Liver (tissue), 8 donors: ENCODE measurements at regions not wholly inside any gene's neighbourhood (a gene's known extent, or its start where the extent isn't known, plus 50 kb on each side); places are given as distances from the start of the nearest gene placed in this dataset.

ENCODE experiments used
- DNase-seq: peaks from one replicate; pipeline ENCODE4 v3.0.0-alpha.2; 2017; ENCODE audit warnings: low spot score
- H3K27ac ChIP-seq, 2 donors: one replicate each; pipeline ENCODE4 v1.7.0; 2013; ENCODE audit warnings: inconsistent platforms in 2 of 2, low read length in 2 of 2, control low read depth in 1 of 2, low read depth in 1 of 2, mild to moderate bottlenecking in 1 of 2
- H3K27me3 ChIP-seq, 4 donors: one replicate each; pipeline versions ENCODE4 v1.6.1 to v1.7.0; 2013; ENCODE audit warnings: low read length in 3 of 4, inconsistent platforms in 1 of 4, mild to moderate bottlenecking in 1 of 4, moderate library complexity in 1 of 4; ENCODE audit not compliant: control insufficient read depth in 4 of 4, insufficient read depth in 4 of 4
- H3K36me3 ChIP-seq, 4 donors: one replicate each; pipeline versions ENCODE4 v1.6.1 to v1.7.0; 2013; ENCODE audit warnings: low read length in 3 of 4, mild to moderate bottlenecking in 3 of 4, low read depth in 1 of 4, moderate library complexity in 1 of 4; ENCODE audit not compliant: control insufficient read depth in 4 of 4, insufficient read depth in 3 of 4
- H3K4me1 ChIP-seq, 4 donors: one replicate each; pipeline versions ENCODE4 v1.6.1 to v1.7.0; 2013; ENCODE audit warnings: low read length in 3 of 4, mild to moderate bottlenecking in 3 of 4, moderate library complexity in 1 of 4; ENCODE audit not compliant: control insufficient read depth in 4 of 4, insufficient read depth in 4 of 4
- H3K4me3 ChIP-seq, 3 donors: one replicate each; pipeline versions ENCODE4 v1.6.1 to v1.7.0; 2013; ENCODE audit warnings: low read length in 3 of 3, control low read depth in 1 of 3, low read depth in 1 of 3, mild to moderate bottlenecking in 1 of 3
- H3K9ac ChIP-seq, 2 donors: one replicate each; pipeline ENCODE4 v1.7.0; 2013; ENCODE audit warnings: low read length in 2 of 2, mild to moderate bottlenecking in 2 of 2, moderate library complexity in 2 of 2, control low read depth in 1 of 2, low read depth in 1 of 2
- H3K9me3 ChIP-seq, 4 donors: one replicate each; pipeline versions ENCODE4 v1.6.1 to v1.7.0; 2013; ENCODE audit warnings: low read length in 3 of 4; ENCODE audit not compliant: control insufficient read depth in 4 of 4
- CTCF ChIP-seq: fragments of 150-350 bp; IDR thresholded peaks from 2 replicates; pipeline ENCODE4 v1.5.1; 2017; ENCODE audit warnings: improper control_type of control experiment, low read depth, low read length; ENCODE audit not compliant: missing input control
- EGR1 ChIP-seq, 2 donors: IDR thresholded peaks; 2 replicates each; pipeline ENCODE4 v1.6.1; 2016 to 2018; ENCODE audit warnings: antibody characterized with exemption in 2 of 2, low read depth in 2 of 2
- FOXA1 ChIP-seq: IDR thresholded peaks from 2 replicates; pipeline ENCODE4 v1.6.1; 2016; ENCODE audit warnings: antibody characterized with exemption
- GABPA ChIP-seq, 2 donors: IDR thresholded peaks in 1 of 2; conservative IDR thresholded peaks in 1 of 2; 2 replicates each; pipeline ENCODE4 v1.6.1; 2016; ENCODE audit warnings: antibody characterized with exemption in 2 of 2, mild to moderate bottlenecking in 1 of 2, moderate library complexity in 1 of 2
- HNF4A ChIP-seq, 2 donors: conservative IDR thresholded peaks; 2 replicates each; pipeline ENCODE4 v1.6.1; 2016; ENCODE audit warnings: antibody characterized with exemption in 2 of 2, mild to moderate bottlenecking in 2 of 2
- HNF4G ChIP-seq: IDR thresholded peaks from 2 replicates; pipeline ENCODE4 v1.6.1; 2016; ENCODE audit warnings: antibody characterized with exemption
- JUND ChIP-seq, 2 donors: IDR thresholded peaks; 2 replicates each; pipeline ENCODE4 v1.6.1; 2016; ENCODE audit warnings: antibody characterized with exemption in 2 of 2
- MAX ChIP-seq: IDR thresholded peaks from 2 replicates; pipeline ENCODE4 v1.6.1; 2016; ENCODE audit warnings: antibody characterized with exemption
- NR2F2 ChIP-seq: IDR thresholded peaks from 2 replicates; pipeline ENCODE4 v1.6.1; 2016; ENCODE audit warnings: antibody characterized with exemption
- RAD21 ChIP-seq, 2 donors: IDR thresholded peaks; 2 replicates each; pipeline ENCODE4 v1.6.1; 2016; ENCODE audit warnings: antibody characterized with exemption in 2 of 2, mild to moderate bottlenecking in 2 of 2
- REST ChIP-seq: IDR thresholded peaks from 2 replicates; pipeline ENCODE4 v1.6.1; 2016; ENCODE audit warnings: antibody characterized with exemption, mild to moderate bottlenecking
- RXRA ChIP-seq, 2 donors: IDR thresholded peaks; 2 replicates each; pipeline ENCODE4 v1.6.1; 2017 to 2018; ENCODE audit warnings: antibody characterized with exemption in 2 of 2, mild to moderate bottlenecking in 1 of 2
- SP1 ChIP-seq: IDR thresholded peaks from 2 replicates; pipeline ENCODE4 v1.6.1; 2018; ENCODE audit warnings: antibody characterized with exemption, mild to moderate bottlenecking
- TAF1 ChIP-seq: conservative IDR thresholded peaks from 2 replicates; pipeline ENCODE4 v1.6.1; 2016; ENCODE audit warnings: antibody characterized with exemption, mild to moderate bottlenecking
- YY1 ChIP-seq: IDR thresholded peaks from 2 replicates; pipeline ENCODE4 v1.6.1; 2016; ENCODE audit warnings: antibody characterized with exemption, mild to moderate bottlenecking
- ZBTB33 ChIP-seq: IDR thresholded peaks from 2 replicates; pipeline ENCODE4 v1.6.1; 2016; ENCODE audit warnings: antibody characterized with exemption
- WGBS: extraction: QIAGEN DNeasy Blood & Tissue Kit; methylation state at CpG from one replicate; pipeline ENCODE4 v1.1.7; 2013; 5-methylcytosine and 5-hydroxymethylcytosine counted together
- donor health status: healthy.
- donor health status: healthy.
- donor health status: healthy.
- donor health status: healthy.
- donor health status: healthy.

- no peaks in the 10 kb centered on the region for H3K36me3 ChIP-seq
- no peaks in the 10 kb centered on the region for H3K9me3 ChIP-seq
- H3K27me3 ChIP-seq, result no peaks in the 10 kb centered on the region
- H3K9ac ChIP-seq, result no peak overlapping the region
- H3K4me1 ChIP-seq, result no peaks in the 10 kb centered on the region
- TF ChIP-seq CTCF (no peak), RXRA (IDR thresholded peaks at IDR 0.05) (no peak), HNF4A (conservative IDR thresholded peaks at IDR 0.05) (no peak), HNF4G (no peak), YY1 (no peak), EGR1 (IDR thresholded peaks at IDR 0.05; ENCODE audit: low read depth in 2 of 2) (no peak), REST (no peak), FOXA1 (no peak), RAD21 (IDR thresholded peaks at IDR 0.05) (no peak), TAF1 (no peak), NR2F2 (no peak), JUND (IDR thresholded peaks at IDR 0.05) (no peak), MAX (no peak), SP1 (no peak), GABPA (IDR thresholded peaks at IDR 0.05 in 1 of 2, conservative IDR thresholded peaks at IDR 0.05 in 1 of 2) (no peak), ZBTB33 (no peak)
- H3K27ac ChIP-seq, result no peak overlapping the region
- H3K4me3 ChIP-seq, result no peak overlapping the region
- 96% methylated on average over 1 of the region's 1 CpG for WGBS
- DNase-seq, result no peak
These were observed 57.7 kb upstream of the CDK13 start for GRCh38 chr7:39892361-39892760.

- no peaks in the 10 kb centered on the region for H3K36me3 ChIP-seq
- no peaks in the 10 kb centered on the region for H3K4me1 ChIP-seq
- no peak overlapping the region for H3K9ac ChIP-seq
- no peaks in the 10 kb centered on the region for H3K27me3 ChIP-seq
- H3K27ac ChIP-seq, result no peak overlapping the region
- TF ChIP-seq REST (no peak), ZBTB33 (no peak), RAD21 (IDR thresholded peaks at IDR 0.05) (no peak)
- no peak overlapping the region for H3K4me3 ChIP-seq
- no peak for DNase-seq
- no peaks in the 10 kb centered on the region for H3K9me3 ChIP-seq
- WGBS, result 40% methylated on average over 2 of the region's 2 CpGs
These were observed 55.2 kb upstream of the CDK13 start for GRCh38 chr7:39894904-39895303.
